SK-N-SH (cell line): ENCODE measurements at regions not wholly inside any gene's neighbourhood (a gene's known extent, or its start where the extent isn't known, plus 50 kb on each side); places are given as distances from the start of the nearest gene placed in this dataset.
A peak's percentile ranks its signal among the peaks of the same experiment; 100 is the strongest.

Source experiments
- CTCF ChIA-PET: fragments of 300-600, 350-600 bp; formaldehyde crosslinking; extraction: SDS; loops from one replicate; lab custom pipeline; 2021; lab: Yijun Ruan, JAX
- POLR2A ChIA-PET: fragments of 350-600 bp; sonication (Branson Sonifier 250); formaldehyde crosslinking; extraction: SDS; loops from one replicate; lab custom pipeline; 2020; ENCODE audit warnings: antibody characterized with exemption, inconsistent platforms; lab: Yijun Ruan, JAX
- DNase-seq: peaks from one replicate; pipeline ENCODE4 v3.0.0; 2012
- H2AFZ ChIP-seq: fragments of 200-600 bp; sonication (generic); 2 replicates; pipeline ENCODE4 v1.8.1; 2016; ENCODE audit warnings: antibody characterized with exemption, mild to moderate bottlenecking, low read depth
- H3F3A ChIP-seq: fragments of 200-600 bp; sonication (generic); replicated peaks from 2 replicates; pipeline ENCODE3; 2016; ENCODE audit warnings: antibody characterized with exemption, mild to moderate bottlenecking; ENCODE audit not compliant: insufficient read depth
- H3K27ac ChIP-seq, 2 experiments: fragments of 200-500 bp in 1 of 2; fragments of 200-600 bp in 1 of 2; sonication (Bioruptor generic) in 1 of 2; sonication (generic), shearing (Covaris generic) in 1 of 2; 2 replicates each; pipeline versions ENCODE4 v1.5.1 to v1.6.1; 2014 to 2016; ENCODE audit warnings: low read depth in 2 of 2, inconsistent platforms in 1 of 2, low read length in 1 of 2, mild to moderate bottlenecking in 1 of 2, mixed read lengths in 1 of 2
- H3K27me3 ChIP-seq: fragments of 200-600 bp; sonication (generic), shearing (Covaris generic); 2 replicates; pipeline ENCODE4 v1.6.1; 2016; ENCODE audit warnings: mixed run types; ENCODE audit not compliant: insufficient read depth
- H3K36me3 ChIP-seq, 2 experiments: fragments of 200-500 bp in 1 of 2; fragments of 200-600 bp in 1 of 2; sonication (Bioruptor generic) in 1 of 2; sonication (generic) in 1 of 2; replicated peaks in 1 of 2; 2 replicates each; pipeline versions ENCODE3 to v1.5.1; 2014 to 2016; ENCODE audit warnings: low read length in 1 of 2, mild to moderate bottlenecking in 1 of 2; ENCODE audit not compliant: insufficient read depth in 2 of 2, control insufficient read depth in 1 of 2
- H3K4me1 ChIP-seq, 2 experiments: fragments of 200-500 bp in 1 of 2; fragments of 200-600 bp in 1 of 2; sonication (Bioruptor generic) in 1 of 2; sonication (generic), shearing (Covaris generic) in 1 of 2; 2 replicates each; pipeline versions ENCODE4 v1.5.1 to v1.6.1; 2014 to 2016; ENCODE audit warnings: low read depth in 1 of 2, low read length in 1 of 2, mixed run types in 1 of 2; ENCODE audit not compliant: insufficient read depth in 2 of 2, control insufficient read depth in 1 of 2
- H3K4me2 ChIP-seq: fragments of 200-600 bp; sonication (generic), shearing (Covaris generic); 2 replicates; pipeline ENCODE4 v1.6.1; 2017; ENCODE audit warnings: mixed run types
- H3K4me3 ChIP-seq, 2 experiments: fragments of 200-500 bp in 1 of 2; fragments of 200-600 bp in 1 of 2; sonication (Bioruptor generic) in 1 of 2; sonication (generic), shearing (Covaris generic) in 1 of 2; 2 replicates each; pipeline versions ENCODE4 v1.5.1 to v1.8.1; 2014 to 2016; ENCODE audit warnings: low read depth in 2 of 2, inconsistent platforms in 1 of 2, low read length in 1 of 2, mild to moderate bottlenecking in 1 of 2, mixed read lengths in 1 of 2, moderate library complexity in 1 of 2
- H3K79me2 ChIP-seq: fragments of 200-600 bp; sonication (generic); 2 replicates; pipeline ENCODE4 v1.8.1; 2017; ENCODE audit warnings: mild to moderate bottlenecking; ENCODE audit not compliant: insufficient read depth
- H3K9ac ChIP-seq: fragments of 200-600 bp; sonication (generic); 2 replicates; pipeline ENCODE4 v1.6.1; 2017; ENCODE audit warnings: mixed run types
- H3K9me2 ChIP-seq: fragments of 200-600 bp; sonication (generic); 2 replicates; pipeline ENCODE4 v1.6.1; 2017; ENCODE audit warnings: mixed run types
- H3K9me3 ChIP-seq: fragments of 200-600 bp; sonication (generic); 2 replicates; pipeline ENCODE4 v1.6.1; 2017; ENCODE audit warnings: mixed run types, mild to moderate bottlenecking, moderate library complexity
- H4K20me1 ChIP-seq: fragments of 200-600 bp; sonication (generic); 2 replicates; pipeline ENCODE4 v1.6.1; 2017; ENCODE audit warnings: mild to moderate bottlenecking, mixed run types; ENCODE audit not compliant: insufficient read depth
- CHD2 ChIP-seq: fragments of 150-350 bp; IDR thresholded peaks from 2 replicates; pipeline ENCODE4 v1.6.1; 2018; ENCODE audit warnings: low read length; ENCODE audit not compliant: partially characterized antibody
- EP300 ChIP-seq, 2 experiments: IDR thresholded peaks; 2 replicates each; pipeline versions ENCODE4 v1.4.0 to v1.6.1; 2012; ENCODE audit warnings: borderline replicate concordance in 1 of 2, low read depth in 1 of 2, low read length in 1 of 2
- EZH2phosphoT487 ChIP-seq: fragments of 200-600 bp; sonication (generic); IDR thresholded peaks from 2 replicates; pipeline ENCODE4 v1.6.1; 2017; ENCODE audit warnings: low read depth, mixed run types, mild to moderate bottlenecking, antibody characterized with exemption, moderate library complexity, borderline replicate concordance
- JUND ChIP-seq: IDR thresholded peaks from 2 replicates; pipeline ENCODE4 v1.4.0; 2012
- NRF1 ChIP-seq: IDR thresholded peaks from 2 replicates; pipeline ENCODE4 v1.6.1; 2012; ENCODE audit warnings: low read depth, mild to moderate bottlenecking, low read length
- RAD21 ChIP-seq: IDR thresholded peaks from 2 replicates; pipeline ENCODE4 v1.6.1; 2012; ENCODE audit warnings: mild to moderate bottlenecking, low read length
- SIN3A ChIP-seq: IDR thresholded peaks from 2 replicates; pipeline ENCODE4 v1.6.1; 2012; ENCODE audit warnings: low read depth, mild to moderate bottlenecking, low read length, moderate library complexity, borderline replicate concordance
- SMC3 ChIP-seq: IDR thresholded peaks from 2 replicates; pipeline ENCODE4 v1.6.1; 2012; ENCODE audit warnings: low read depth, low read length, improper control_type of control experiment
- TAF1 ChIP-seq: IDR thresholded peaks from 2 replicates; pipeline ENCODE4 v1.6.1; 2012; ENCODE audit warnings: low read depth, mild to moderate bottlenecking, low read length, moderate library complexity, borderline replicate concordance
- YY1 ChIP-seq: IDR thresholded peaks from 2 replicates; pipeline ENCODE4 v1.4.0; 2012; ENCODE audit warnings: low read depth, mild to moderate bottlenecking
- WGBS: methylation state at CpG from one replicate; pipeline ENCODE4 v1.1.6; 2017; ENCODE audit warnings: low lambda C conversion rate; 5-methylcytosine and 5-hydroxymethylcytosine counted together
- TF ChIP-seq, protein P1 (sequence below): fragments of 150-350 bp; IDR thresholded peaks from 2 replicates; pipeline ENCODE4 v1.6.1; 2016; ENCODE audit warnings: mild to moderate bottlenecking, low read depth, low read length
- TF ChIP-seq, protein P2 (sequence below): IDR thresholded peaks from 2 replicates; pipeline ENCODE4 v1.6.1; 2012; ENCODE audit warnings: mild to moderate bottlenecking, low read depth, low read length, moderate library complexity

DNA sequence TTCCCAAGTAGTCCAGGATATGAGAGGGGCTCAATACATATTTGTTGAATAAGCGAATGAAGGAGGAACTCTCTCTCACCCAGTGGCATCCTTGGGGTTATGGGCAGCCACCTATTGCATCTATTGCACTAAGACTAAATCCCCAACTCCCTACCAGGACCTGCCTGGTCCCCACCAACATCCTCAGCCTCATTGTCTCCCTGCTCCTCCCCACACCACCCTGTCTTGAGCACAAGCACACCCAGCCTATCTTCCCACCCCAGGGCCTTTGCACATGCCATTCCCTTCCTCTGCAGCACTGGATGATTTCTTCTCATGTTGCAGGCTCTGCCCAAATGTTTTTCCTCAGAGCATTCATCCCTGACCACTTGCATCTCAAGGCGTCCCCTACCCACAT is 133.8 kb downstream of the BARX1 start:
- Histone ChIP-seq H3K9me3 (no peaks in the 10 kb centered on the region), H3K9ac (no peak overlapping the region), H3K4me3 (no peak overlapping the region), H3K36me3 (no peaks in the 10 kb centered on the region), H3K27ac (no peak overlapping the region), H3F3A (no peaks in the 10 kb centered on the region), H2AFZ (no peak overlapping the region), H3K4me2 (no peak overlapping the region), H4K20me1 (no peaks in the 10 kb centered on the region), H3K4me1 (no peaks in the 10 kb centered on the region), H3K9me2 (no peaks in the 10 kb centered on the region), H3K27me3 (no peaks in the 10 kb centered on the region), H3K79me2 (no peaks in the 10 kb centered on the region)
- ChIA-PET CTCF (interaction anchor here (1.1 to 1.3 kb wide), 2 partner anchors 8 to 181 kb away, joined by 3 to 4 read pairs; no protein-coding TSS in a partner anchor), POLR2A (no interaction called here)
- peak; percentile 3 for DNase-seq
- 12% methylated on average over 2 of the region's 2 CpGs for WGBS
- TF ChIP-seq EZH2phosphoT487 (no peak), YY1 (no peak), SMC3 (no peak), SIN3A (no peak), RAD21 (no peak), NRF1 (no peak), JUND (no peak)
- TF ChIP-seq, protein P1, sequence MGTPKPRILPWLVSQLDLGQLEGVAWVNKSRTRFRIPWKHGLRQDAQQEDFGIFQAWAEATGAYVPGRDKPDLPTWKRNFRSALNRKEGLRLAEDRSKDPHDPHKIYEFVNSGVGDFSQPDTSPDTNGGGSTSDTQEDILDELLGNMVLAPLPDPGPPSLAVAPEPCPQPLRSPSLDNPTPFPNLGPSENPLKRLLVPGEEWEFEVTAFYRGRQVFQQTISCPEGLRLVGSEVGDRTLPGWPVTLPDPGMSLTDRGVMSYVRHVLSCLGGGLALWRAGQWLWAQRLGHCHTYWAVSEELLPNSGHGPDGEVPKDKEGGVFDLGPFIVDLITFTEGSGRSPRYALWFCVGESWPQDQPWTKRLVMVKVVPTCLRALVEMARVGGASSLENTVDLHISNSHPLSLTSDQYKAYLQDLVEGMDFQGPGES = no peak
- TF ChIP-seq, protein P2, sequence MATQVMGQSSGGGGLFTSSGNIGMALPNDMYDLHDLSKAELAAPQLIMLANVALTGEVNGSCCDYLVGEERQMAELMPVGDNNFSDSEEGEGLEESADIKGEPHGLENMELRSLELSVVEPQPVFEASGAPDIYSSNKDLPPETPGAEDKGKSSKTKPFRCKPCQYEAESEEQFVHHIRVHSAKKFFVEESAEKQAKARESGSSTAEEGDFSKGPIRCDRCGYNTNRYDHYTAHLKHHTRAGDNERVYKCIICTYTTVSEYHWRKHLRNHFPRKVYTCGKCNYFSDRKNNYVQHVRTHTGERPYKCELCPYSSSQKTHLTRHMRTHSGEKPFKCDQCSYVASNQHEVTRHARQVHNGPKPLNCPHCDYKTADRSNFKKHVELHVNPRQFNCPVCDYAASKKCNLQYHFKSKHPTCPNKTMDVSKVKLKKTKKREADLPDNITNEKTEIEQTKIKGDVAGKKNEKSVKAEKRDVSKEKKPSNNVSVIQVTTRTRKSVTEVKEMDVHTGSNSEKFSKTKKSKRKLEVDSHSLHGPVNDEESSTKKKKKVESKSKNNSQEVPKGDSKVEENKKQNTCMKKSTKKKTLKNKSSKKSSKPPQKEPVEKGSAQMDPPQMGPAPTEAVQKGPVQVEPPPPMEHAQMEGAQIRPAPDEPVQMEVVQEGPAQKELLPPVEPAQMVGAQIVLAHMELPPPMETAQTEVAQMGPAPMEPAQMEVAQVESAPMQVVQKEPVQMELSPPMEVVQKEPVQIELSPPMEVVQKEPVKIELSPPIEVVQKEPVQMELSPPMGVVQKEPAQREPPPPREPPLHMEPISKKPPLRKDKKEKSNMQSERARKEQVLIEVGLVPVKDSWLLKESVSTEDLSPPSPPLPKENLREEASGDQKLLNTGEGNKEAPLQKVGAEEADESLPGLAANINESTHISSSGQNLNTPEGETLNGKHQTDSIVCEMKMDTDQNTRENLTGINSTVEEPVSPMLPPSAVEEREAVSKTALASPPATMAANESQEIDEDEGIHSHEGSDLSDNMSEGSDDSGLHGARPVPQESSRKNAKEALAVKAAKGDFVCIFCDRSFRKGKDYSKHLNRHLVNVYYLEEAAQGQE = no peak

DNA sequence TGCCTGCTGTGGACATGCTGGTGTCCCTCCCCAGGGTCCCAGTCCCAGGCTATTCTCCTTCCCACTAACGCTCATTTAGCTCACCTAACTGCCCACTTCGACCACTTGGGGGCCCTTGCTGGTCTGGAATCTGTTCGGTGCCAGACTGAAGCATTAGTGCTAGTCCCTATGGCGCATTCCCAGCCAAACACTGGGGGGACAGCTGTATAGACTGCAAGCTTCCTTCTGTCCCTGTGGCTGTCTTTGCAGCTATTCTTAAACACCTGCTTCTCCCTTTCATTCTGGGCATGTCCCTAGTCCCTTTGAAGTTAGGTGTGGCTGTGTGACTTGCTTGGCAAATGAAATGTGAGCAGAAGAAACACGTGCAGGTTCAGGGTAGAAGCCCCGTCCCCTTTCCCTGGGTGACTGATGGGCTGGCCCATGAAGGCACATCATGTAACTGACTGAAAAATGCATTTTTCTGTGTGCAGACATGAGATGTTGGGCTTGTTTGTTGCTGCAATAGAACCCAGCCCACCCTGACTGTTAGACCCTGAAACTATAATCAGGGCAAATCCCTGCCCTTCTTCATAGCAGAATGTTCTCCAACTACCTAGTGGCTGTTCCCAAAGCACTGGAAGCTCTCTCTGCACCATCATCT is 134.4 kb downstream of the BARX1 start:
- H2AFZ ChIP-seq = no peak overlapping the region
- no peaks in the 10 kb centered on the region for H3K9me3 ChIP-seq
- H3K27me3 ChIP-seq = no peaks in the 10 kb centered on the region
- H3K9me2 ChIP-seq = no peaks in the 10 kb centered on the region
- H3K4me1 ChIP-seq = no peaks in the 10 kb centered on the region
- ChIA-PET POLR2A (no interaction called here), CTCF (interaction anchor here (0.6 to 1.4 kb wide), 8 partner anchors 8 to 201 kb away, joined by 3 to 5 read pairs (median 3); no protein-coding TSS in a partner anchor)
- H3K9ac ChIP-seq = no peak overlapping the region
- no peak overlapping the region for H3K4me2 ChIP-seq
- no peak overlapping the region for H3K4me3 ChIP-seq
- H4K20me1 ChIP-seq = no peaks in the 10 kb centered on the region
- WGBS = 11% methylated on average over 6 of the region's 6 CpGs
- H3K79me2 ChIP-seq = no peaks in the 10 kb centered on the region
- no peak overlapping the region for H3K27ac ChIP-seq
- H3K36me3 ChIP-seq = no peaks in the 10 kb centered on the region
- H3F3A ChIP-seq = no peaks in the 10 kb centered on the region
- DNase-seq = peak; percentile 53
- TF ChIP-seq TAF1 (no peak), EP300 (IDR thresholded peaks at IDR 0.05; ENCODE audit: borderline replicate concordance in 1 of 2, low read depth in 1 of 2, low read length in 1 of 2) (no peak), CHD2 (no peak), SMC3 (no peak)
